ENCODE measurements at regions not wholly inside any gene's neighbourhood (a gene's known extent, or its start where the extent isn't known, plus 50 kb on each side); places are given as distances from the start of the nearest gene placed in this dataset.

GRCh38 chr6:155740781-155741399, 285.3 kb upstream of the NOX3 start:
- no peak for DNase-seq
- Mint-ChIP-seq H3K4me1 (no peaks in the 10 kb centered on the region), H3K27ac (peak overlapping the region in 1 of 6 donors; percentile 35), H3K36me3 (no peaks in the 10 kb centered on the region), H3K27me3 (no peaks in the 10 kb centered on the region), H3K9me3 (peaks cover 0 to 5% (median 0%) of the 10 kb centered on the region in 7 donors), H3K4me3 (no peak overlapping the region)
- ATAC-seq (ENCODE audit: low read depth in 2 of 2) = no peak

DNA sequence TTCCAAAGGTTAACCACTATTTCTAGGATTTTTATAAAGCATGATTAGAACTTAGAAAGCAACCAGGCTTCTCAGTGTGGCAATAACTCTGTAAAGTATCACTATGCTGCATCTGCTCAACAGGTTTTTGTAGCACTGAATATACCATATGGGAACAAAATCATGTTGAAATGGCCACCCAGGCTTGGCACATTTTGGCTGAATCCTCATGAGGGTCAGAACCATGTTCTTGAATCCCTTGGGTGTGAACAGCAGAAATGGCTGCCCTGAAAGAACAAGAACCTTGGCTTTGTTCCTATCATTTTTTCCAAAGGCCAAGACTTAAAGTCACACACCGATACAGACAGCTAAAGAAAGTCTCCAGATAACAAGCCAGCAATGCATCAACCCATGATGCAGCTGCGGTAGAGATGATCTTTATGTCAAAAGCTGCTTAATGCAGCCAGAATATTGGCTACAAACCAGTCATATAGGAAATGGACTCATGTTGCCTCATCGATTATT, 283.0 kb upstream of the NOX3 start:
- ATAC-seq (ENCODE audit: low read depth in 2 of 2) (no peak), DNase-seq (no peak)
- no peaks in the 10 kb centered on the region for H3K36me3 Mint-ChIP-seq
- no peak overlapping the region for H3K4me3 Mint-ChIP-seq
- no peak overlapping the region for H3K27ac Mint-ChIP-seq
- no peaks in the 10 kb centered on the region for H3K4me1 Mint-ChIP-seq
- peaks cover 0 to 5% (median 0%) of the 10 kb centered on the region in 3 donors for H3K27me3 Mint-ChIP-seq
- H3K9me3 Mint-ChIP-seq = peaks cover 0 to 5% (median 0%) of the 10 kb centered on the region in 7 donors

DNA sequence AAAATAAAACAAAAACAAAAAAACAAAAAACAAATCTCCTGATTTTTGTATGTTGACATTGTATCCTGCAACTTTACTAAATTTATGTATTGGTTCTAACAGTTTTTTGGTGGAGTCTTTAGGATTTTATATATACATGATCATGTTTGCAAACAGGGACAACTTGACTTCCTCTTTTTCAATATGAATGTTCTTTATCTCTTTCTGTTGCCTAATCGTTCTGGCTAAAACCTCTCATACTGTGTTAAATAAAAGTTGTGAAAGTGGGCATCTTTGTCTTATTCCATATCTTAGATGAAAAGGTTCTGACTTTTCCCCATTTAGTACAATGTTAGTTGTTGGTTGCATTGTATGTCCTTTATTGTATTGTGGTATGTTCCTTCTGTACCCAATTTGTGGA, 261.7 kb upstream of the NOX3 start:
- no peak for DNase-seq
- H3K4me3 Mint-ChIP-seq = no peak overlapping the region
- H3K4me1 Mint-ChIP-seq = no peaks in the 10 kb centered on the region
- no peaks in the 10 kb centered on the region for H3K36me3 Mint-ChIP-seq
- peaks cover 0 to 2% (median 0%) of the 10 kb centered on the region in 7 donors for H3K9me3 Mint-ChIP-seq
- H3K27me3 Mint-ChIP-seq = no peaks in the 10 kb centered on the region
- ATAC-seq (ENCODE audit: low read depth in 2 of 2) = no peak
- no peak overlapping the region for H3K27ac Mint-ChIP-seq

- Mint-ChIP-seq H3K4me1 (no peaks in the 10 kb centered on the region), H3K9me3 (no peaks in the 10 kb centered on the region), H3K4me3 (no peak overlapping the region), H3K27me3 (no peaks in the 10 kb centered on the region), H3K27ac (no peak overlapping the region), H3K36me3 (no peaks in the 10 kb centered on the region)
- DNase-seq = no peak
- no peak for ATAC-seq (ENCODE audit: low read depth in 2 of 2)
These were observed 255.1 kb upstream of the NOX3 start for GRCh38 chr6:155710704-155711103.

GRCh38 chr6:155709262-155709661, 253.6 kb upstream of the NOX3 start:
- no peaks in the 10 kb centered on the region for H3K4me1 Mint-ChIP-seq
- H3K9me3 Mint-ChIP-seq = peaks cover 0 to 1% (median 0%) of the 10 kb centered on the region in 7 donors
- H3K27ac Mint-ChIP-seq = no peak overlapping the region
- no peak overlapping the region for H3K4me3 Mint-ChIP-seq
- H3K36me3 Mint-ChIP-seq = no peaks in the 10 kb centered on the region
- ATAC-seq (ENCODE audit: low read depth in 2 of 2) = no peak
- H3K27me3 Mint-ChIP-seq = peaks cover 0 to under 1% (median 0%) of the 10 kb centered on the region in 3 donors
- no peak for DNase-seq

DNA sequence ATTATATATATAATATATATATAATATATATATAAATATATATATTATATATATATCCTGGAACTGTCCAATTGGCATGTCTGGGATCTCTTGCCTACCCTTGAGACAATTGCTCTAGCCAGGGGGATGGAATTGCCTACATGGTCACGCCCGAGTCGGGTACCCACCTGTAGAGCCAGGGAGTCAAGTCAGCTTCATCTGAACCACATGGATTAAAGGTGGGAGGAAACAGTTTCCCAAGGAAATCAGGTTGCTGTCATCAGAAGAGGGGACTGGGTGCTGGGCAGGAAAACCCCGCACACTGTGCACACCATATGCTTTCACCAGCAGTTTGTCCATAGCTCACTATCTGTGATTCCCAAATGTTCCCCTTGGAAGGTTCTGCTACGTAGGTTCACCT, 252.5 kb upstream of the NOX3 start:
- ATAC-seq (ENCODE audit: low read depth in 2 of 2) (no peak), DNase-seq (no peak)
- H3K4me1 Mint-ChIP-seq = no peaks in the 10 kb centered on the region
- no peaks in the 10 kb centered on the region for H3K36me3 Mint-ChIP-seq
- H3K4me3 Mint-ChIP-seq = no peak overlapping the region
- peaks cover 0 to 8% (median 0%) of the 10 kb centered on the region in 3 donors for H3K27me3 Mint-ChIP-seq
- H3K27ac Mint-ChIP-seq = no peak overlapping the region
- peaks cover 0 to 1% (median 0%) of the 10 kb centered on the region in 7 donors for H3K9me3 Mint-ChIP-seq

DNA sequence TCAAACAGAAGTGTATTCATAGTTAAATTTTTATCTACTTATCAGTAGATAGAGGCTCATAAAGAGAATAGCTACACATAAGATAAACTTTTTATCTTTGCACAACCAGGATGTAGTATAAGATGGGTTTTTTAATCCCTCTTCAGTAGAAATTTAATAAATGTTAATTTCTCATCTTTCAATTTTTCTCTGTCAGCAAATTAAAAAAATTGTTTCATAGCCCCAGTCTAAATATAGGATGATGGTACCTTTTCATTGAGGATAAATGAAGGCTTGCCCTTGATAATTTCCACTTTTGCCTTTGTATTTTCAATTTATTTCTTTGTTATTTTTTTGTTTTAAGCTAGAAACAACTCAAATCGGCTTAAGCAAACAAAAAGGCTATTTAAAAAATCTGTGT, 251.2 kb upstream of the NOX3 start:
- Mint-ChIP-seq H3K27me3 (peaks cover 0 to 8% (median 0%) of the 10 kb centered on the region in 3 donors), H3K4me3 (no peak overlapping the region), H3K36me3 (no peaks in the 10 kb centered on the region), H3K4me1 (no peaks in the 10 kb centered on the region), H3K27ac (no peak overlapping the region), H3K9me3 (peaks cover 0 to 1% (median 0%) of the 10 kb centered on the region in 7 donors)
- ATAC-seq (ENCODE audit: low read depth in 2 of 2) (no peak), DNase-seq (no peak)

- ATAC-seq (ENCODE audit: low read depth in 2 of 2) (no peak), DNase-seq (no peak)
- H3K36me3 Mint-ChIP-seq = no peaks in the 10 kb centered on the region
- H3K4me1 Mint-ChIP-seq = no peaks in the 10 kb centered on the region
- H3K27ac Mint-ChIP-seq = no peak overlapping the region
- peaks cover 0 to 1% (median 0%) of the 10 kb centered on the region in 7 donors for H3K9me3 Mint-ChIP-seq
- no peak overlapping the region for H3K4me3 Mint-ChIP-seq
- peaks cover 0 to 8% (median 0%) of the 10 kb centered on the region in 3 donors for H3K27me3 Mint-ChIP-seq
These were observed 250.7 kb upstream of the NOX3 start for GRCh38 chr6:155706341-155706740.

- DNase-seq = no peak
- Mint-ChIP-seq H3K36me3 (no peaks in the 10 kb centered on the region), H3K27ac (no peak overlapping the region), H3K4me3 (no peak overlapping the region), H3K4me1 (no peaks in the 10 kb centered on the region), H3K9me3 (peaks cover 0 to 1% (median 0%) of the 10 kb centered on the region in 7 donors), H3K27me3 (peaks cover 0 to 8% (median 0%) of the 10 kb centered on the region in 3 donors)
- no peak for ATAC-seq (ENCODE audit: low read depth in 2 of 2)
These were observed 245.7 kb upstream of the NOX3 start for GRCh38 chr6:155701342-155701741.

DNA sequence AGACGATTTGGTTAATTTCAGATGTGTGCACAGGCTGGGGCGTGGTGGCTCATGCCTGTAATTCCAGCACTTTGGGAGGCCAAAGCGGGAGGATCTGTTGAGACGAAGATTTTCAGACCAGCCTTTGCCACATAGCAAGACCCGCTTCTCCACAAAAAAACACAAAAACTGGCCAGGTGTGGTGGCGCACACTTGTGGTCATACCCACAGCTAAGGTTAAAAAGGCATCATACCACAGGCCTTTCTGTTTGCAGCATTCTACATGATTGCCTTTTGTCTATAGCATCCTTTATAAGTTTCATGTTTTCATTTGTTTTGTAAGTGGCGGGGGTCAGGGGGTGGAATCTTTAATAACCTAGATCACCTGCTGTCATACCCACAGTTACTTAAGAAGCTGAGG, 239.9 kb upstream of the NOX3 start:
- H3K4me1 Mint-ChIP-seq = no peaks in the 10 kb centered on the region
- H3K36me3 Mint-ChIP-seq = no peaks in the 10 kb centered on the region
- no peaks in the 10 kb centered on the region for H3K27me3 Mint-ChIP-seq
- no peak for DNase-seq
- H3K27ac Mint-ChIP-seq = no peak overlapping the region
- H3K4me3 Mint-ChIP-seq = no peak overlapping the region
- ATAC-seq (ENCODE audit: low read depth in 2 of 2) = no peak
- H3K9me3 Mint-ChIP-seq = no peaks in the 10 kb centered on the region

DNA sequence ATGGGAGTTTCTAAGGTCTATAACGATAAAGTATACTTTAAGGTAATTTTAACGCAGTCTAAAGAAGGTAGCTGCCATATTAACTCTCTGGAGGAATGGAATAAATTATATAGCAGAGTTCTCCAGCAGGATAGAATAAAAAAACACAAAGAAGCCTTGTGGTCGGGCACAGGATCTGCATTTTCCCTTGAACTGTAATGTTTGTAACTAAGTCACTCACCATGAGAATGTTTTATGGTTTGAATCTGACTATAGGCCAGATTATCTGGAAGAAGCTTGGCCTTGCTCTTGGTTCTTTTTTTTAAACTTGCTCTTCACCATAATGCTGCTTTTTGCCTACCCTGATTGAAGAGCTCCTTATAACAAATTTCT, 238.8 kb upstream of the NOX3 start:
- ATAC-seq (ENCODE audit: low read depth in 2 of 2) (no peak), DNase-seq (no peak)
- no peaks in the 10 kb centered on the region for H3K4me1 Mint-ChIP-seq
- no peaks in the 10 kb centered on the region for H3K36me3 Mint-ChIP-seq
- H3K27me3 Mint-ChIP-seq = no peaks in the 10 kb centered on the region
- no peaks in the 10 kb centered on the region for H3K9me3 Mint-ChIP-seq
- no peak overlapping the region for H3K4me3 Mint-ChIP-seq
- H3K27ac Mint-ChIP-seq = no peak overlapping the region

DNA sequence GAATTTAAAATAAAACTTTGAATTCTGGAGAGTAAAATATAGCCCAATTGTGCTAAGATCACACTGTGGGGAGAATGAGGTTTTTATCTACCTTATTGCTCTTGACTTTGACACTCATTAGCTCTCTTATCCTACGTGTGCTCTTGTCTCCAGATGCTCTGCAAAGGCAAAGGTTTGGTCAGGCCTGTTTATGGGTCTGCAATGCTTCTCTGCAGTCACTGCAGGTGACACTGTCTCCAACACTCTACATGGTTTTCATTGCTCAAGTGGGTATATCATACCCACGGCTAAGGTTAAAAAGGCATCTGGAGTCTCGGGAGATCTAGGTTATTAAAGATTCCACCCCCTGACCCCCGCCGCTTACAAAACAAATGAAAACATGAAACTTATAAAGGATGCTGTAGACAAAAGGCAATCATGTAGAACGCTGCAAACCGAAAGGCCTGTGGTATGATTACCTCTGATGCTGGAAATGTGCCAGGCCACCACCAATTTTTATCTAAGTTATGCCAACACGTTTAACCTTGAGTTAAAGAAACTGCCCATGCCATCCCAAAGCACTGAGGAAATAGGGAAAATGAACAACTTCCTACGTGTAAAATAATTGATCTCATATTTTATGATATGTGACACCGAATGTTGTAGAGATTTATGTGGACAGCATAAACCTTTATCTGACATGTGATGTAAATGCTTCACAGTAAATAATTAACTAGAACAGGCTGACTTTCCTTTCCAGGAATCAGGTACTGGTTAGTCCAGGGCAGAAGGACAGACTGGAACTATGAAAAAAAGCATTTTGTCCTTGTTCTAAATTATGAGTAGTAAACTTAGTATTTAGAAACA, 238.2 kb upstream of the NOX3 start:
- Mint-ChIP-seq H3K4me1 (no peaks in the 10 kb centered on the region), H3K9me3 (no peaks in the 10 kb centered on the region), H3K27ac (peak overlapping the region in 1 of 6 donors; percentile 44), H3K36me3 (no peaks in the 10 kb centered on the region), H3K4me3 (no peak overlapping the region), H3K27me3 (no peaks in the 10 kb centered on the region)
- no peak for ATAC-seq (ENCODE audit: low read depth in 2 of 2)
- no peak for DNase-seq

GRCh38 chr6:155690820-155691219, 235.2 kb upstream of the NOX3 start:
- DNase-seq (no peak), ATAC-seq (ENCODE audit: low read depth in 2 of 2) (no peak)
- no peak overlapping the region for H3K4me3 Mint-ChIP-seq
- H3K9me3 Mint-ChIP-seq = no peaks in the 10 kb centered on the region
- H3K36me3 Mint-ChIP-seq = no peaks in the 10 kb centered on the region
- H3K27me3 Mint-ChIP-seq = no peaks in the 10 kb centered on the region
- no peak overlapping the region for H3K27ac Mint-ChIP-seq
- H3K4me1 Mint-ChIP-seq = no peaks in the 10 kb centered on the region

GRCh38 chr6:155687645-155688044, 232.0 kb upstream of the NOX3 start:
- no peak for ATAC-seq (ENCODE audit: low read depth in 2 of 2)
- no peak overlapping the region for H3K27ac Mint-ChIP-seq
- H3K4me3 Mint-ChIP-seq = no peak overlapping the region
- DNase-seq = no peak
- no peaks in the 10 kb centered on the region for H3K27me3 Mint-ChIP-seq
- H3K9me3 Mint-ChIP-seq = no peaks in the 10 kb centered on the region
- no peaks in the 10 kb centered on the region for H3K36me3 Mint-ChIP-seq
- no peaks in the 10 kb centered on the region for H3K4me1 Mint-ChIP-seq

Data from naive B cell (primary cell).